ENCODE measurements at regions not wholly inside any gene's neighbourhood (a gene's known extent, or its start where the extent isn't known, plus 50 kb on each side); places are given as distances from the start of the nearest gene placed in this dataset.

- H3K79me2 ChIP-seq (ENCODE audit: control insufficient read depth, insufficient read depth, low read length) = no peaks in the 10 kb centered on the region
- no peak overlapping the region for H3K27ac ChIP-seq (ENCODE audit: extremely low read depth, low read depth, low read length)
- TF ChIP-seq MAFK (IDR thresholded peaks at IDR 0.05; ENCODE audit: low read length) (no peak), FOXP1 (CRISPR knock-in tag; IDR thresholded peaks at IDR 0.05) (no peak), ATF3 (IDR thresholded peaks at IDR 0.05) (no peak), ATF3 (CRISPR knock-in tag; conservative IDR thresholded peaks at IDR 0.05) (no peak), BHLHE40 (IDR thresholded peaks at IDR 0.05; ENCODE audit: low read length) (no peak), MAZ (CRISPR knock-in tag; conservative IDR thresholded peaks at IDR 0.05 in 1 of 2, IDR thresholded peaks at IDR 0.05 in 1 of 2) (no peak), SIN3B (IDR thresholded peaks at IDR 0.05; ENCODE audit: low read depth) (no peak), POLR2H (tag; IDR thresholded peaks at IDR 0.05; ENCODE audit: low read depth) (no peak), NFE2L1 (tag; IDR thresholded peaks at IDR 0.05; ENCODE audit: borderline replicate concordance, low read depth) (no peak), ZNF239 (CRISPR knock-in tag; IDR thresholded peaks at IDR 0.05) (no peak)
- TF ChIP-seq, protein P1, sequence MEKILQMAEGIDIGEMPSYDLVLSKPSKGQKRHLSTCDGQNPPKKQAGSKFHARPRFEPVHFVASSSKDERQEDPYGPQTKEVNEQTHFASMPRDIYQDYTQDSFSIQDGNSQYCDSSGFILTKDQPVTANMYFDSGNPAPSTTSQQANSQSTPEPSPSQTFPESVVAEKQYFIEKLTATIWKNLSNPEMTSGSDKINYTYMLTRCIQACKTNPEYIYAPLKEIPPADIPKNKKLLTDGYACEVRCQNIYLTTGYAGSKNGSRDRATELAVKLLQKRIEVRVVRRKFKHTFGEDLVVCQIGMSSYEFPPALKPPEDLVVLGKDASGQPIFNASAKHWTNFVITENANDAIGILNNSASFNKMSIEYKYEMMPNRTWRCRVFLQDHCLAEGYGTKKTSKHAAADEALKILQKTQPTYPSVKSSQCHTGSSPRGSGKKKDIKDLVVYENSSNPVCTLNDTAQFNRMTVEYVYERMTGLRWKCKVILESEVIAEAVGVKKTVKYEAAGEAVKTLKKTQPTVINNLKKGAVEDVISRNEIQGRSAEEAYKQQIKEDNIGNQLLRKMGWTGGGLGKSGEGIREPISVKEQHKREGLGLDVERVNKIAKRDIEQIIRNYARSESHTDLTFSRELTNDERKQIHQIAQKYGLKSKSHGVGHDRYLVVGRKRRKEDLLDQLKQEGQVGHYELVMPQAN (IDR thresholded peaks at IDR 0.05; ENCODE audit: borderline replicate concordance) = no peak
- no peaks in the 10 kb centered on the region for H3K4me1 ChIP-seq (replicated peaks in 1 of 2; ENCODE audit: control insufficient read depth in 2 of 2, insufficient read depth in 2 of 2, low read length in 2 of 2)
- in situ Hi-C loops (cut with MboI) = no loop called here
- no peak overlapping the region for H3K4me2 ChIP-seq (ENCODE audit: insufficient read depth, low read length)
- H2AFZ ChIP-seq (ENCODE audit: low read depth, low read length) = no peak overlapping the region
- ChIA-PET CTCF (ENCODE audit: low intra/inter-chr PET ratio) (no interaction called here), POLR2A (no interaction called here)
- DNase-seq (ENCODE audit: extremely low read depth in 1 of 4, low spot score in 3 of 4) = no peak
- intact Hi-C loops (cut with micrococcal nuclease) = no loop called here
- under 1% methylated on average over 18 of the region's 27 CpGs for WGBS (ENCODE audit: insufficient coverage, low coverage, missing lambda C conversion rate)
- no peaks in the 10 kb centered on the region for H3K9me1 ChIP-seq (ENCODE audit: control insufficient read depth, insufficient read depth, low read length)
- H3K9ac ChIP-seq (ENCODE audit: insufficient read depth in 1 of 2, low read depth in 2 of 2, low read length in 2 of 2) = no peak overlapping the region
- no peaks in the 10 kb centered on the region for H3K27me3 ChIP-seq (ENCODE audit: control insufficient read depth in 2 of 2, insufficient read depth in 2 of 2, low read length in 2 of 2)
- no peaks in the 10 kb centered on the region for H3K36me3 ChIP-seq (ENCODE audit: control insufficient read depth, insufficient read depth, low read length)
- H4K20me1 ChIP-seq (replicated peaks; ENCODE audit: control insufficient read depth, insufficient read depth, low read length) = no peaks in the 10 kb centered on the region
- no peak for FAIRE-seq
- no peak overlapping the region for H3K4me3 ChIP-seq
- H3K9me3 ChIP-seq (replicated peaks; ENCODE audit: control insufficient read depth, insufficient read depth, low read depth, low read length) = no peaks in the 10 kb centered on the region
- BruUV-seq (replicated peaks) = no TSS peak
- no peak for ATAC-seq
Measured at GRCh38 chr13:88136098-88136790, 465.1 kb downstream of the SLITRK5 start.

Data from K562 (cell line).